Naive B cell (primary cell): ENCODE measurements at regions not wholly inside any gene's neighbourhood (a gene's known extent, or its start where the extent isn't known, plus 50 kb on each side); places are given as distances from the start of the nearest gene placed in this dataset.
A peak's percentile ranks its signal among the peaks of the same experiment; 100 is the strongest.
"Not testable (repeated sequence)": the region's sequence is repeated elsewhere in the genome, so short reads cannot be mapped to it uniquely, and the experiment has no call there.

Source experiments
- ATAC-seq, 2 donors: fragments of 150-1000 bp; cut with Tn5 transposase; 2 replicates each; pipeline ENCODE4 v1.10.0; 2021; ENCODE audit warnings: low read depth in 2 of 2, mild to moderate bottlenecking in 2 of 2, moderate library complexity in 2 of 2
- DNase-seq: peaks from one replicate; pipeline ENCODE4 v3.0.0; 2022
- H3K27ac Mint-ChIP-seq, 6 donors: one replicate each; pipeline ENCODE4 v1.8.0; 2020 to 2022; ENCODE audit warnings: mild to moderate bottlenecking in 6 of 6, mixed read lengths in 6 of 6, moderate library complexity in 5 of 6, inconsistent platforms in 2 of 6
- H3K27me3 Mint-ChIP-seq, 3 donors: one replicate each; pipeline ENCODE4 v1.8.0; 2021 to 2022; ENCODE audit warnings: mixed read lengths in 3 of 3, mild to moderate bottlenecking in 1 of 3
- H3K36me3 Mint-ChIP-seq, 2 donors: one replicate each; pipeline ENCODE4 v1.8.0; 2020 to 2022; ENCODE audit warnings: mixed read lengths in 2 of 2, inconsistent platforms in 1 of 2, mild to moderate bottlenecking in 1 of 2
- H3K4me1 Mint-ChIP-seq, 3 donors: one replicate each; pipeline ENCODE4 v1.8.0; 2020 to 2022; ENCODE audit warnings: mixed read lengths in 3 of 3, inconsistent platforms in 1 of 3, mild to moderate bottlenecking in 1 of 3, moderate library complexity in 1 of 3
- H3K4me3 Mint-ChIP-seq, 8 donors: one replicate each; pipeline ENCODE4 v1.8.0; 2020 to 2022; ENCODE audit warnings: mild to moderate bottlenecking in 8 of 8, mixed read lengths in 8 of 8, moderate library complexity in 8 of 8, inconsistent platforms in 2 of 8
- H3K9me3 Mint-ChIP-seq, 7 donors: one replicate each; pipeline ENCODE4 v1.8.0; 2020 to 2022; ENCODE audit warnings: mixed read lengths in 7 of 7, mild to moderate bottlenecking in 5 of 7, inconsistent platforms in 2 of 7, moderate library complexity in 1 of 7

DNA sequence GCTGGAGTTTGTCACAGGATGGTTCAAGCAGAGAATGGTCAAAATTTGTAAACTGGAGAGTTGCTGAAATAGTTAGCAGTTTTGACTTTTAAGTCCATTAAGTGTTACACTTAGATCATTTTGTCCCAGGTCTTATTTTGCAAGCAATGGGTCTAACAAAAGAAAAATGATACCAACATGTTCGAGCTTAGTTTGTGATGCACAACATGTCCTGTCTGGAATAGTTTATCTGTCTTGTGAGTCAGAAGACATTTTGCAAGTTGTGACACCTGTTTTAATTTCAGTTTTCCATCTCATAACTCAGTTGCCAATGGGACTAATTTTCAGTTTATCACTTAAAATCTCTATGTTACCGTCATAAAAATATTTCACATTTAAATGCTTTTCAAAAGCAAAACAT, 929.8 kb downstream of the CDH18 start:
- ATAC-seq (no peak), DNase-seq (no peak)
- no peak overlapping the region for H3K27ac Mint-ChIP-seq
- peaks cover 0 to 12% (median 2%) of the 10 kb centered on the region in 7 donors for H3K9me3 Mint-ChIP-seq
- H3K27me3 Mint-ChIP-seq: no peaks in the 10 kb centered on the region
- no peak overlapping the region for H3K4me3 Mint-ChIP-seq
- no peaks in the 10 kb centered on the region for H3K36me3 Mint-ChIP-seq
- H3K4me1 Mint-ChIP-seq: no peaks in the 10 kb centered on the region

DNA sequence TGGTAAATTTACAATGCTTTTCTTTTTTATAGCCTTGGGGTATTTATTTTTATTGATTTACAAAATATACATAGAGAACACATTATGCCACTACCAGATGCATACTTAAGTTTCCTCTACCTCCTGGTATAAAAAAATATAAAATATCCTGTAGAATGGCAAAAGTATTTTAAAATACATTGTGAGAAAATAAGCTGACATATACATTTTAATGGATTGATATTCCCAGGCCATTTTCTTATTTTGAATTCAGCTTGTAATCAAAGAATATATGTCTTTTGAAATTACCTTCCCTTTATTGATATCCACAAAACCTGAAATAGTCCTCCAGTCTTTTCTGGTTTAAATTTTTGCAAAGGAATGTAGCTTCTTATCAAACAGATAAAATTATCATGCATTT, 923.9 kb downstream of the CDH18 start:
- Mint-ChIP-seq H3K9me3 (peaks cover 0 to 9% (median 0%) of the 10 kb centered on the region in 7 donors), H3K4me1 (no peaks in the 10 kb centered on the region), H3K36me3 (no peaks in the 10 kb centered on the region), H3K27me3 (no peaks in the 10 kb centered on the region), H3K27ac (no peak overlapping the region), H3K4me3 (no peak overlapping the region)
- no peak for ATAC-seq
- DNase-seq: no peak

DNA sequence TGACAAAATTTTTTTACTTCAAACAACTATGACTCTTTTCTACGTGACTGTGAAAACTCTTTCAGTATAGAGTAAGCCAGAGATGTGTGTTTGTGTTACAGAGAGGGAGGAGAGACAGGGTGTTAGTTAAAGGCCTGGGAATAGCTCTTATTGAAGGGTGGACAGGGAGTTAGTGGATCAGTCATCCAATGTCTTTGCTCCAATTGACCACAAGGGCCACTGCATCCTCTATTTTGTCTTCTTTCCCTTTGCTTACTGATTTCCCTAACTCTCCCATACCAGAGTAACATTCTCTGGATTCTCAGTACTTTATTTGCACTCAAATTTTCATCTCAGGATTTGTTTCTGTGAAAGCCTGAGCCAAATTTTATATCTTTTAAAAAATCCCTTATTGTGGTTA, 920.3 kb downstream of the CDH18 start:
- Mint-ChIP-seq H3K4me3 (no peak overlapping the region), H3K36me3 (no peaks in the 10 kb centered on the region), H3K9me3 (peaks cover 0 to 4% (median 0%) of the 10 kb centered on the region in 7 donors), H3K4me1 (no peaks in the 10 kb centered on the region), H3K27ac (no peak overlapping the region), H3K27me3 (no peaks in the 10 kb centered on the region)
- ATAC-seq (no peak), DNase-seq (no peak)

DNA sequence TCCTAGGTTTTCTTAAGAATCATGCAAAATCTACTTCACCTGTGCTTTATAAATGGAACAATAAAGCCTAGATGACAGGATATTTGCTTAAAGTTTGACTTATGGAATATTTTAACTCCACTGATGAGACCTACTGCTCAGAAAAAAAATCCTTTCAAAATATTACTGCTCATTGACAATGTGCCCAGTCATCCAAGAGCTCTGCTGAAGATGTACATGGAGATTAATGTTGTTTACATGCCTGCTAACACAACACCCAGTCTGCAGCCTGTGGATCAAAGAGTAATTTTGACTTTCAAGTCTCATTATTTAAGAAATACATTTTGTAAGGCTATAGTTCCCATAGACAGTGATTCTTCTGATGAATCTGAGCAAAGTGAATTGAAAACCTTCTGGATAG, 889.6 kb downstream of the CDH18 start:
- Mint-ChIP-seq H3K4me3 (no peak overlapping the region), H3K9me3 (peaks cover 0 to 12% (median 2%) of the 10 kb centered on the region in 7 donors), H3K4me1 (no peaks in the 10 kb centered on the region), H3K36me3 (no peaks in the 10 kb centered on the region), H3K27ac (no peak overlapping the region), H3K27me3 (no peaks in the 10 kb centered on the region)
- DNase-seq (no peak), ATAC-seq (no peak)

DNA sequence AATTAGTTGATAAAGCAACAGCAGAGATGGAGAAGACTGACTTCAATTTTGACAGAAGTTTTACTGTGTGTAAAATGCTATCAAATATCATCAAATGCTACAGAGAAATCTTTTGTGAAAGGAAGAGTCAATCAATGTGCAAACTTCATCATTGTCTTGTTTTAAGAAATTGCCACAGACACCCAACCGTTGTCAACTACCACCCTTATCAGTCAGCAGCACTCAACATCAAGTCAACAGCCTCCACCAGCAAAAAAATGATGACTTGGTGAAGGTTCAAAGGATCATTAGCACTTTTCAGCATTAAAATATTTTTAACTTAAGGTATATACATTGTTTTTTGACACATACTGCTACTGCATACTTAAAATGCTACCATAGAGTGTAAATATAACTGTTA, 888.8 kb downstream of the CDH18 start:
- Mint-ChIP-seq H3K27ac (no peak overlapping the region), H3K4me3 (no peak overlapping the region), H3K27me3 (no peaks in the 10 kb centered on the region), H3K9me3 (peaks cover 0 to 12% (median 2%) of the 10 kb centered on the region in 7 donors), H3K36me3 (no peaks in the 10 kb centered on the region), H3K4me1 (no peaks in the 10 kb centered on the region)
- no peak for ATAC-seq
- no peak for DNase-seq

DNA sequence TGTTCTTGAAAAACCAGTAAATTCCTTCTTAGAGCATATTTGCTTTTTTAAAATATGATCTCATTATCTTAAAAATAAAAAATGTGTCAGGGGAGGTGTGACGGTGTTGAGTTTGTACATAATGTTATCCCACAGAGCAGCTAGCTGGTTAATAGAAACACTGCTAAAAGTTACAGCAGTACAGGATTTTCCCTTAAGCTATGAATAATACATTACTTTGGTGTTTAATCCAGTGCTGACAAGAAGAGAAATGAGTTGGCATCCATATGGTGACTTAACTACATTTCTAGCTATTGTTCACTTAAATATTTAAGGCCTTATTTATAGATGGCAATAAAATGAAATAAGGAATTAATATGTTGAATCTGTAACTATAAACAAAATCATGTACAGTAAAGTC, 883.1 kb downstream of the CDH18 start:
- Mint-ChIP-seq H3K27me3 (no peaks in the 10 kb centered on the region), H3K4me1 (no peaks in the 10 kb centered on the region), H3K27ac (no peak overlapping the region), H3K9me3 (peaks cover 0 to 10% (median 4%) of the 10 kb centered on the region in 7 donors), H3K36me3 (no peaks in the 10 kb centered on the region), H3K4me3 (no peak overlapping the region)
- DNase-seq: no peak
- ATAC-seq: no peak

DNA sequence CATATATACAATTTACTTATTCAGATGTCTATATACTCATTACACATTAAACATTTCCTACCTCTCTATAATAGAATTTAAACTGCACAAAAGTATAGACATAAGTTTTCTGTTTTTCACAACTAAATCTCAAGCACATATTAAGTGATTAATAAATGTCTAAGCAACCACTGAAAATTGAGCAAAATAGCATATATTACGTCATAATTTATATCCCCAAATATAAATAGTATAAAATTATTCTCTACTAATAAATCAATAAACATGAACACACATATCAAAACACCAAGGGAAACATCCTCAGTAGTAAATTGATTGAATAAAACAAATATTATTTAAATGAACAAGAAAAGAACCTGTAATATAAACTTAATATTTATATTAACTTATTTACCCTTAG, 865.1 kb downstream of the CDH18 start:
- no peak for ATAC-seq
- Mint-ChIP-seq H3K27ac (no peak overlapping the region), H3K9me3 (peaks cover 0 to 9% (median 3%) of the 10 kb centered on the region in 7 donors), H3K4me1 (no peaks in the 10 kb centered on the region), H3K27me3 (no peaks in the 10 kb centered on the region), H3K36me3 (no peaks in the 10 kb centered on the region), H3K4me3 (no peak overlapping the region)
- no peak for DNase-seq

DNA sequence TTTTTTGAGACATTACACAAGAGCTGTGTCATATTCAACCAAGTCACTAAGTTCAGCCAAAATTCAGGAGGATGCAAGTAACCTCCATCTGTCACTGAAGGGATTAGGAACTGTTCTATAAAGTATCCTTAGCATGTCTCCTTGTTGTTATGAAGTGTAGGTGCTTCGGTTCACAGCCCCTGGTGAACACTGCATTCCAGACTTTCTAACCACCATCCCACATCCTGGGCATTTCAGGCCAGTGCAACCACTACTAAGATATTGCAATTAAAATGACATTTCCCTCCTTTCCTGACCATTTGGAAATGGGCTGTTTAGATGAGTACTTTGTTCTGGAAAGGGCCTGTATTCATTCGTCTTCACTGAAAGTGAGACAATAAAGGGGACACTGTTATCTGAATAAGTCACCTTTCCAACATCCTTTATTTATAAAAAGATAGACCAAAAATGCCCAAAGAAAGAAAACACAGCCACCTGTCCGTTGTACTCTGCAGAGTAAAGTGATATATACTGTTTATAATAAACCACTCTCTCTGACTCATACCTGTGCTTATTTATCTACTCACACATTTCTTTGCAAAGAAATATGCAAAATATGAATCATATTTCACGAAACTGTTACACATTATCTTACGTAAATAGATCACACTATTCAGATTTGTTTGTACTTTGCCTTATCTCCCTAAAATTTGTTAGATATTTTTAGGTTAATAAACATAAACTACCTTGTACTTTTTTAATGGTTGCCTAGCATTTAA, 861.9 kb downstream of the CDH18 start:
- ATAC-seq: no peak
- H3K4me1 Mint-ChIP-seq: no peaks in the 10 kb centered on the region

DNA sequence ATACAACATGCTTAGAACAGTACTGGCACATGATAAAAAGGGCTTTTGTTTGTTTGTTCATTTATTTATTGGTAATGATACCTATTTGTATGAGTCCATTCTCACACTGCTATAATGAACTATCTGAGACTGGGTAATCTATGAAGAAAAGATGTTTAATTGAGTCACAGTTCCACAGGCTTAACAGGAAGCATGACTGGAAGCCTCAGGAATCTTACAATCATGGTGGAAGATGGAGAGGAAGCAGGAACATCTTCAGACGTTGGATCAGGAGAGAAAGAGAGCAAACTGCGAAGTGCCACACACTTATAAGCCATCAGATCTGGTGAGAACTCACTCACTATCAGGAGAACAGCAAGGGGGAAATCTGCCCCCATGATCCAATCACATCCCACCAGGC, 847.7 kb downstream of the CDH18 start:
- no peak overlapping the region for H3K4me3 Mint-ChIP-seq
- ATAC-seq (no peak), DNase-seq (no peak)
- H3K27me3 Mint-ChIP-seq: no peaks in the 10 kb centered on the region
- peaks cover 0 to 16% (median 3%) of the 10 kb centered on the region in 7 donors for H3K9me3 Mint-ChIP-seq
- no peaks in the 10 kb centered on the region for H3K4me1 Mint-ChIP-seq
- H3K36me3 Mint-ChIP-seq: no peaks in the 10 kb centered on the region
- peak overlapping the region in 1 of 6 donors; percentile 45 for H3K27ac Mint-ChIP-seq

More for the DNA sequence above, 861.9 kb downstream of the CDH18 start:
- no peak for DNase-seq
- Mint-ChIP-seq H3K9me3 (peaks cover 0 to 12% (median 2%) of the 10 kb centered on the region in 7 donors), H3K4me3 (no peak overlapping the region), H3K27me3 (no peaks in the 10 kb centered on the region), H3K27ac (no peak overlapping the region), H3K36me3 (no peaks in the 10 kb centered on the region)

DNA sequence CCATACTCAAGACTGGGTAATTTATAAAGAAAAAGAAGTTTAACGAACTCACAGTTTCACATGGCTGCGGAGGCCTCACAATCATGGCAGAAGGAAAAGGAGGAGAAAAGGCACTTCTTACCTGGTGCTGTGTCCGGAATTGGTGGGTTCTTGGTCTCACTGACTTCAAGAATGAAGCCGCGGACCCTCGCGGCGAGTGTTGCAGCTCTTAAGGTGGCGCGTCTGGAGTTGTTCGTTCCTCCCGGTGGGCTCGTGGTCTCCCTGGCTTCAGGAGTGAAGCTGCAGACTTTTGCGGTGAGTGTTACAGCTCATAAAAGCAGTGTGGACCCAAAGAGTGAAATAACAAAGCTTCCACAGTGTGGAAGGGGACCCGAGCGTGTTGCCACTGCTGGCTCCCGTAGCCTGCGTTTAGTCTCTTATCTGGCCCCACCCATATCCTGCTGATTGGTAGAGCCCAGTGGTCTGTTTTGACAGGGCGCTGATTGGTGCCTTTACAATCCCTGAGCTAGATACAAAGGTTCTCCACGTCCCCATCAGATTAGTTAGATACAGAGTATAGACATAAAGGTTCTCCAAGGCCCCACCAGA, 846.0 kb downstream of the CDH18 start:
- H3K4me1 Mint-ChIP-seq, H3K27ac Mint-ChIP-seq, H3K36me3 Mint-ChIP-seq, ATAC-seq, DNase-seq, H3K27me3 Mint-ChIP-seq, H3K4me3 Mint-ChIP-seq: not testable (repeated sequence)
- H3K9me3 Mint-ChIP-seq: peaks cover 0 to 16% (median 3%) of the 10 kb centered on the region in 7 donors

DNA sequence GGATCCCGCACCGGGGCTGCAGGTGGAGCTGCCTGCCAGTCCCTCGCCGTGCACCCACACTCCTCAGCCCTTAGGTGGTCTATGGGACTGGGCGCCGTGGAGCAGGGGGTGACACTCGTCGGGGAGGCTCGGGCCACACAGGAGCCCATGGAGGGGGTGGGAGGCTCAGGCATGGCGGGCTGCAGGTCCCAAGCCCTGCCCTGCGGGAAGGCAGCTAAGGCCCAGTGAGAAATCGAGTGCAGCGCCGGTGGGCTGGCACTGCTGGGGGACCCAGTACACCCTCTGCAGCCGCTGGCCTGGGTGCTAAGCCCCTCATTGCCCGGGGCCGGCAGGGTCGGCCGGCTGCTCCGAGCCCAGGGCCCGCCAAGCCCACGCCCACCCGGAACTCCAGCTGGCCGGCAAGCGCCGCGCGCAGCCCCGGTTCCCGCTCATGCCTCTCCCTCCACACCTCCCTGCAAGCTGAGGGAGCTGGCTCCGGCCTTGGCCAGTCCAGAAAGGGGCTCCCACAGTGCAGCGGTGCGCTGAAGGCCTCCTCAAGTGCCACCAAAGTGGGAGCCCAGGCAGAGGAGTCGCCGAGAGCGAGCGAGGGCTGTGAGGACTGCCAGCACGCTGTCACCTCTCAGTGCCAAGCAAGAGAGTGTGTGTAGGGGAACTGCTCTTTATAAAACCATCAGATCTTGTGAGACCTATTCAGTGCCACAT, 845.1 kb downstream of the CDH18 start:
- ATAC-seq: not testable (repeated sequence)
- peaks cover 0 to 16% (median 3%) of the 10 kb centered on the region in 7 donors for H3K9me3 Mint-ChIP-seq

DNA sequence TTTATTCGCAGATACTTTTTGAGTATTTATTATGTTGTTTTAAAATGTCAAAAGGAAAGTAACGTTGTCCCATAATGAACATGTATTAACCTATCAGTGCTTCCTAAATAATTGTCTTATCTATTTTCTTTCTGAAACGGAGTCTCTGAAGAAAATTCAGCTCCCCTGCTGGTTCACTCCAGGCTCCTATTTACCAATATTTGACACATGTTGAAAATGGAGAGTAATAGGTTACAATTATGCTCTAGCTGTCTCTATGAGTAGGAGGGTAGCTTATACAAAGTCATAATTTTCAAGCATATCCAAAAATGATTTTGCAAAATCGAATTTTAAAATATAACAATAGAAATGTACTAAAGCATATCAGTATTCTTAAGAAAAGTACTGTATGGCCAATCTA, 844.1 kb downstream of the CDH18 start:
- no peaks in the 10 kb centered on the region for H3K36me3 Mint-ChIP-seq
- ATAC-seq (no peak), DNase-seq (no peak)
- H3K27ac Mint-ChIP-seq: no peak overlapping the region
- no peak overlapping the region for H3K4me3 Mint-ChIP-seq
- peaks cover 0 to 17% (median 4%) of the 10 kb centered on the region in 7 donors for H3K9me3 Mint-ChIP-seq
- no peaks in the 10 kb centered on the region for H3K4me1 Mint-ChIP-seq
- no peaks in the 10 kb centered on the region for H3K27me3 Mint-ChIP-seq

More for the DNA sequence above, 845.1 kb downstream of the CDH18 start:
- H3K27me3 Mint-ChIP-seq, H3K4me3 Mint-ChIP-seq, H3K4me1 Mint-ChIP-seq, H3K27ac Mint-ChIP-seq, DNase-seq, H3K36me3 Mint-ChIP-seq: not testable (repeated sequence)

DNA sequence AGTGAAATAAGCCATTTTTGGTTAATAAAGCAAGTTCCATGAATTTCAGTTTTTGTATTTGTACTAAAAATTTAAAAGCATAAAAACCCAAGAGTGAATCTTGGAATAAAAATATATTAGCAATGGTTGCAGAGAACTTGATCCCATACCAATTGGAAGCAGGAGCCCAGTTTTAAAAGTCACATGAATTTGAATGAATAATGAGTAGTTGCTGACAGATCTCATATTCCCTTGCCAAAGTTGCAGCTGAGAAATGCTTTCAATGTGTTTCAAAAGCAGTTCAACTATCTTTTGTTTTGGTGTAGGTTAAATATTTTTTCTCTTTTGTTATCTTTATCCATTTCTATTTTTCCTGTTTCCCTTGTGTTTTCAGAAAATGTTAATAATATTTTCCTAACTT, 818.6 kb downstream of the CDH18 start:
- Mint-ChIP-seq H3K36me3 (no peaks in the 10 kb centered on the region), H3K27me3 (no peaks in the 10 kb centered on the region), H3K27ac (no peak overlapping the region), H3K9me3 (peaks cover 0 to 7% (median 1%) of the 10 kb centered on the region in 7 donors), H3K4me3 (no peak overlapping the region), H3K4me1 (no peaks in the 10 kb centered on the region)
- ATAC-seq (no peak), DNase-seq (no peak)

DNA sequence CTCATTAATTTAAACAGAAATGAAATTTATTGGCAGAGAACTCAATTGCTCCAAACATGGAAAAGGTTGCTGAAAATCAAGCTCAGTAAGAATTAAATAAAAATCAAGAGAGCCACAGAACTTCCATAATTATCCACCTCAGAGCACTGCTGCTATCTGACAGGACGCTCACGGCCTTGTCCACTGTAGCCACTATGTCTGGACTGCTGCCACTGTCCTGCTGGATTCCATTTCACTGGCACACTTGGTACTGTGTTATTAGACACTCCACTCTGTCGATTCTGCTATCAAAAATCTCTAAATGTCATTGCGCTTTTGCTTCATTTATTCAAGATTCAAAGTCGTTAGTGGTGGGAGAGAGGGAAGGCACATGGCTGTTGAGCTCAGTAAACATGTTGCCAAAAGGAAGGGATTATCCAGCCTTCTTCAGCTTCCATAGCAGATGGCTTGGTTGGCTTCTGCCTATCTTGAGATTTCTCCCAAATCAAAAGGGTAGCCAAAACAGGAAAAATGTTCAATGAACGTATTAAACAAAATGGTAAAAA, 815.0 kb downstream of the CDH18 start:
- ATAC-seq (no peak), DNase-seq (no peak)
- Mint-ChIP-seq H3K9me3 (peaks cover 0 to 7% (median 0%) of the 10 kb centered on the region in 7 donors), H3K27me3 (no peaks in the 10 kb centered on the region), H3K4me3 (no peak overlapping the region), H3K36me3 (no peaks in the 10 kb centered on the region), H3K27ac (no peak overlapping the region), H3K4me1 (no peaks in the 10 kb centered on the region)
